GM23248 (cell line): ENCODE measurements at regions not wholly inside any gene's neighbourhood (a gene's known extent, or its start where the extent isn't known, plus 50 kb on each side); places are given as distances from the start of the nearest gene placed in this dataset.

Experiments used
- EZH2 ChIP-seq: fragments of 200-600 bp; sonication (generic); IDR thresholded peaks from 2 replicates; pipeline ENCODE4 v1.6.1; 2018; ENCODE audit warnings: antibody characterized with exemption, mild to moderate bottlenecking; ENCODE audit not compliant: insufficient read depth, poor library complexity, severe bottlenecking
- EZH2phosphoT487 ChIP-seq: fragments of 200-600 bp; sonication (generic); IDR thresholded peaks from 2 replicates; pipeline ENCODE4 v1.6.1; 2018; ENCODE audit warnings: antibody characterized with exemption, moderate library complexity, mild to moderate bottlenecking, low read depth; ENCODE audit not compliant: insufficient read depth

DNA sequence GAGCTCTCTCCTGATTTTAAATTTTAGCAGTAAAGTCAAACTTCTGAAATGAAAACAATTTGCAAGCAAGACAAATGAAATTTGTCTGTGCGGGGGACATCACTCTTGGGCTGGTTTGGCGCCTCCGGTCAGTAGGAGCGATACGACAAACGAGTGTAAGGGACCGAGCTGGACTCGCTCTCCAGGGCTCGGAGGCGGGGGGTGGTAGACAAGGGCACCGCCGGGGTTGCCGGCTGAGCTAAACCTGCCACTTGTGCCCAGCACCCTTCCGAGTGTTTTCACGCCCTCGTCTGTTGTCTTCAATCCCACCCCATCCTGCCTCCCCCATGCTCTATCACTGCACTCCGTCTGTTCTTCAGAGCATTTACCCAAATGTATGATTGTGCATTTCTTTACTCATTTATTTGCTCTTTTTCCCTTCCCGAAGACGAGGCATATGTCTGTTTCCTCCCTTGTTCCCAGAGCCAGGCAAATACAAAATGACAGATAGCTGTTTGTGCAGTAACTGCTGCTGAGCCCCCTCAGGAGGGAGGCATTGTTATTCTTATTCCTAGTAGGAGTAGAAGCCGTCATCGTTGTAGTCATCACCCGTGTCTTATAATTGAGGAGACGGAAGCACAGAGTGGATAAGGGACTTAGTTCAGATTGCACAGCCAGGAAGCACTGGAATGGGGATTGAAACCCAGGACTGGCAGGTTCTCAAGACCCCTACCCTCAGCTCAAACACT, 62.8 kb upstream of the APCDD1L start:
- TF ChIP-seq EZH2phosphoT487, result no peak
- no peak for TF ChIP-seq EZH2
